A549 (cell line): ENCODE measurements at regions not wholly inside any gene's neighbourhood (a gene's known extent, or its start where the extent isn't known, plus 50 kb on each side); places are given as distances from the start of the nearest gene placed in this dataset.

Experiments used
- ATAC-seq, 2 experiments: fragments of 200-7000 bp in 1 of 2; fragments of >200 bp in 1 of 2; cut with Nextera tagmentation in 1 of 2; cut with Tn5 transposase in 1 of 2; 3 replicates each; pipeline versions ENCODE4 v1.8.0 to v1.9.1; 2018 to 2020; ENCODE audit warnings: mild to moderate bottlenecking in 1 of 2, moderate library complexity in 1 of 2
- CTCF ChIA-PET: fragments of 300-600 bp; sonication (Branson Sonifier 250); formaldehyde crosslinking; extraction: SDS; loops from one replicate; lab custom pipeline; 2021; ENCODE audit warnings: antibody characterized with exemption, inconsistent platforms; lab: Yijun Ruan, JAX
- POLR2A ChIA-PET: fragments of 350-600 bp; formaldehyde crosslinking; extraction: SDS; loops from one replicate; lab custom pipeline; 2021; ENCODE audit warnings: antibody characterized with exemption, inconsistent platforms; lab: Yijun Ruan, JAX
- DNase-seq, 2 experiments: peaks; one replicate each; pipeline versions ENCODE4 v3.0.0 to v3.0.0-alpha.2; 2011 to 2016; ENCODE audit warnings: low read depth in 1 of 2, low spot score in 1 of 2
- FAIRE-seq: peaks from 2 replicates; lab custom pipeline; 2011; peaks lifted over from hg19 to GRCh38; lab: Jason Lieb, UNC
- H3K27ac ChIP-seq, 2 experiments: fragments of >200 bp; sonication (Bioruptor Twin); formaldehyde crosslinking; 3 replicates each; pipeline ENCODE4 v1.5.1; 2016 to 2017
- H3K4me1 ChIP-seq: fragments of >200 bp; sonication (Bioruptor Twin); formaldehyde crosslinking; 3 replicates; pipeline ENCODE4 v1.6.1; 2016
- H3K4me2 ChIP-seq: fragments of >200 bp; sonication (Bioruptor Twin); formaldehyde crosslinking; 3 replicates; pipeline ENCODE4 v1.6.1; 2016
- H3K4me3 ChIP-seq: fragments of >200 bp; sonication (Bioruptor Twin); formaldehyde crosslinking; 3 replicates; pipeline ENCODE4 v1.5.1; 2016
- H3K9me3 ChIP-seq: fragments of >200 bp; sonication (Bioruptor Twin); formaldehyde crosslinking; 3 replicates; pipeline ENCODE4 v1.6.1; 2016
- BHLHE40 ChIP-seq: IDR thresholded peaks from 2 replicates; pipeline ENCODE4 v1.6.1; 2012; ENCODE audit warnings: low read depth, low read length, inconsistent platforms
- CBX2 ChIP-seq: fragments of 200-600 bp; sonication (generic); IDR thresholded peaks from 2 replicates; pipeline ENCODE4 v1.6.1; 2016; ENCODE audit warnings: low read depth, mild to moderate bottlenecking, borderline replicate concordance
- CBX8 ChIP-seq: fragments of 200-600 bp; sonication (generic); IDR thresholded peaks from 2 replicates; pipeline ENCODE4 v1.6.1; 2016
- EP300 ChIP-seq, 2 experiments: fragments of >200 bp; sonication (Bioruptor Twin); formaldehyde crosslinking; IDR thresholded peaks; 2 replicates in 1 of 2; 3 replicates in 1 of 2; pipeline ENCODE4 v1.6.1; 2016 to 2017
- HDAC2 ChIP-seq: fragments of 200-600 bp; sonication (generic); IDR thresholded peaks from 2 replicates; pipeline ENCODE4 v1.6.1; 2016
- HOXA7 ChIP-seq: fragments of 250-450 bp; sonication (Bioruptor Pico); IDR thresholded peaks from 2 replicates; pipeline ENCODE4 v1.5.0; 2020; ENCODE audit warnings: mild to moderate bottlenecking, moderate library complexity
- HOXB13 ChIP-seq: fragments of 250-450 bp; sonication (Bioruptor Pico); IDR thresholded peaks from 2 replicates; pipeline ENCODE4 v1.5.0; 2020; ENCODE audit warnings: low read depth, mild to moderate bottlenecking, moderate library complexity
- MYC ChIP-seq: IDR thresholded peaks from 2 replicates; pipeline ENCODE4 v1.6.1; 2012; ENCODE audit warnings: mild to moderate bottlenecking, inconsistent platforms, low read length, improper control_type of control experiment, borderline replicate concordance
- NFE2L2 ChIP-seq: fragments of 150-350 bp; conservative IDR thresholded peaks from 2 replicates; pipeline ENCODE4 v1.6.1; 2014; ENCODE audit warnings: low read length
- NR3C1 ChIP-seq: fragments of >200 bp; sonication (Bioruptor Twin); formaldehyde crosslinking; IDR thresholded peaks from 3 replicates; pipeline ENCODE4 v1.6.1; 2017
- PHF8 ChIP-seq: fragments of 200-600 bp; sonication (generic); IDR thresholded peaks from 2 replicates; pipeline ENCODE4 v1.6.1; 2016; ENCODE audit warnings: low read depth, mild to moderate bottlenecking, antibody characterized with exemption, moderate library complexity, borderline replicate concordance
- POLR2A ChIP-seq: IDR thresholded peaks from 2 replicates; pipeline ENCODE4 v1.6.1; 2012; ENCODE audit warnings: mild to moderate bottlenecking, low read length
- SMC3 ChIP-seq: fragments of >200 bp; sonication (Bioruptor Twin); formaldehyde crosslinking; IDR thresholded peaks from 3 replicates; pipeline ENCODE4 v1.6.1; 2018; ENCODE audit warnings: inconsistent platforms
- SREBF2 ChIP-seq: fragments of 450-650 bp; IDR thresholded peaks from 2 replicates; pipeline ENCODE4 v1.6.1; 2014; ENCODE audit warnings: mild to moderate bottlenecking, moderate library complexity
- ZC3H11A ChIP-seq: fragments of 450-650 bp; IDR thresholded peaks from 2 replicates; pipeline ENCODE4 v1.6.1; 2014; ENCODE audit warnings: antibody characterized with exemption, mild to moderate bottlenecking
- ZFP36 ChIP-seq: fragments of 450-650 bp; IDR thresholded peaks from 2 replicates; pipeline ENCODE4 v1.6.1; 2014; ENCODE audit warnings: borderline replicate concordance; ENCODE audit not compliant: partially characterized antibody
- ZSCAN20 ChIP-seq: fragments of 250-450 bp; sonication (Bioruptor Pico); IDR thresholded peaks from 2 replicates; pipeline ENCODE4 v1.8.0; 2022; ENCODE audit warnings: mild to moderate bottlenecking, moderate library complexity
- WGBS: methylation state at CpG from one replicate; pipeline ENCODE4 v1.1.6; 2017; ENCODE audit errors: missing lambda C conversion rate; 5-methylcytosine and 5-hydroxymethylcytosine counted together
- TF ChIP-seq, protein P1 (sequence below): IDR thresholded peaks from 2 replicates; pipeline ENCODE4 v1.6.1; 2012; ENCODE audit warnings: low read depth, borderline replicate concordance
- TF ChIP-seq, protein P2 (sequence below): fragments of 250-450 bp; sonication (Bioruptor Pico); IDR thresholded peaks from 2 replicates; pipeline ENCODE4 v1.5.0; 2021; ENCODE audit warnings: mild to moderate bottlenecking, moderate library complexity, borderline replicate concordance
- TF ChIP-seq, protein P3 (sequence below): fragments of 450-650 bp; IDR thresholded peaks from 2 replicates; pipeline ENCODE4 v1.6.1; 2014; ENCODE audit warnings: antibody characterized with exemption
- TF ChIP-seq, protein P4 (sequence below): fragments of 200-600 bp; sonication (generic); IDR thresholded peaks from 2 replicates; pipeline ENCODE4 v1.6.1; 2016; ENCODE audit warnings: antibody characterized with exemption, mild to moderate bottlenecking, moderate library complexity
- TF ChIP-seq, protein P5 (sequence below): fragments of >200 bp; sonication (Bioruptor Twin); formaldehyde crosslinking; IDR thresholded peaks from 2 replicates; pipeline ENCODE4 v1.6.1; 2016
- TF ChIP-seq, protein P6 (sequence below): fragments of >200 bp; sonication (Bioruptor Twin); formaldehyde crosslinking; IDR thresholded peaks from 3 replicates; pipeline ENCODE4 v1.5.1; 2016

DNA sequence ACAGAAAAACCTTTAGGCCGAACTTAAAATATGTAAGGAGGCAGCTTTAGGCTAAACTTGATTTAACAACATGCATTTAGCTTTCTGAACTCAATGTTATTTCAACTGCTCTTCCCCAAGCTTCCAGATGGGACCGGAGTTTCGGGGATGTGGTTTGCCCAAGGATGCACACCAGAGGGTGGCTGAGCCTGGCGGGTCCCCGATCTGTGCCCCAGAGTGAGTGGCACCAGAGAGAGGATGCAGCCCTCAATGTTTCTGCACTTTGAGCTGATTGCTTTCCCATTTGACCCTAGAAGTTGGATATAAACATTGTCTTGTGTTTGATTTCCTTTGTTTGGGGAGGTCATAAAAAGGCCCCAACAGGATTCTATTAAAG, 348.0 kb upstream of the TNRC6C start (continued):
- TF ChIP-seq SMC3, result no peak
- TF ChIP-seq BHLHE40, result no peak
- no peak for TF ChIP-seq SREBF2
- TF ChIP-seq HOXB13 (CRISPR knock-in tag), result no peak
- TF ChIP-seq NR3C1, result no peak
- TF ChIP-seq, protein P1, sequence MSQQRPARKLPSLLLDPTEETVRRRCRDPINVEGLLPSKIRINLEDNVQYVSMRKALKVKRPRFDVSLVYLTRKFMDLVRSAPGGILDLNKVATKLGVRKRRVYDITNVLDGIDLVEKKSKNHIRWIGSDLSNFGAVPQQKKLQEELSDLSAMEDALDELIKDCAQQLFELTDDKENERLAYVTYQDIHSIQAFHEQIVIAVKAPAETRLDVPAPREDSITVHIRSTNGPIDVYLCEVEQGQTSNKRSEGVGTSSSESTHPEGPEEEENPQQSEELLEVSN, result no peak

DNA sequence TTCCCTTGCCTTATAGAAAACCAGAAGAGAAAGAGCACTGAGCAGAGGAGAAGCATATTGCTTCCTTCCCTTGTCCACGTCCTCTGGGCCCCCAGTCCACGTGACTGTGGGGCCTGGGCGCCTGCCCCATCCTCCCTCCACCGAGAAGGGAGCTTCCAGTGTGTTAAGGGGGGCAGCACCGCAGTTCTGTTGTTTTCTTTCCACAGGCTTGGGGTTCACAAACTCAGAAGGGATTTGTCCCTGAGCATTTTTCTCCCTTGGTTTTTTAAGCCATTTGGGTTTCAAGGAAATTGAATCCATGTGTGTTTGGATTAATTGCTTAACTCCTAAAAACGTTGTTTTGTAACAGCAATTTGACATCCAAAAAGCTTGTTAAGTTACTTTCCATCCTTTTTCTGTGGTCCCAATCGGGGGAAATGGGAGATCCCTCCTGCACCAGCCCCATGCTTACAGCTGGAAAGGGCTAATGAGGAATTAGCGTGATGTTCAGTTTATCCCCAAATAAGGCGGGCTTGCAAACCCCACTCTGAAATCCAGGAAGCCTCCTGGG, 347.5 kb upstream of the TNRC6C start:
- H3K27ac ChIP-seq, result peak overlapping the region in 1 of 2 experiments; percentile 28; a peak in 2 of 6 replicates
- WGBS, result 65% methylated on average over 9 of the region's 9 CpGs
- ChIA-PET CTCF (interaction anchor here (1.2 to 2.4 kb wide), 4 partner anchors 7 to 403 kb away, joined by 3 to 10 read pairs (median 5); no protein-coding TSS in a partner anchor), POLR2A (interaction anchor here (1.5 kb wide), 1 partner anchor 347 kb away, joined by 5 read pairs; the partner anchor contains the start of gene TNRC6C)
- DNase-seq (no peak), ATAC-seq (no peak)
- H3K4me3 ChIP-seq, result no peak overlapping the region
- H3K4me2 ChIP-seq, result no peak overlapping the region
- peaks cover 15% of the 10 kb centered on the region for H3K4me1 ChIP-seq
- TF ChIP-seq HDAC2 (no peak), POLR2A (no peak), ZSCAN20 (CRISPR knock-in tag) (no peak)
- TF ChIP-seq, protein P2, sequence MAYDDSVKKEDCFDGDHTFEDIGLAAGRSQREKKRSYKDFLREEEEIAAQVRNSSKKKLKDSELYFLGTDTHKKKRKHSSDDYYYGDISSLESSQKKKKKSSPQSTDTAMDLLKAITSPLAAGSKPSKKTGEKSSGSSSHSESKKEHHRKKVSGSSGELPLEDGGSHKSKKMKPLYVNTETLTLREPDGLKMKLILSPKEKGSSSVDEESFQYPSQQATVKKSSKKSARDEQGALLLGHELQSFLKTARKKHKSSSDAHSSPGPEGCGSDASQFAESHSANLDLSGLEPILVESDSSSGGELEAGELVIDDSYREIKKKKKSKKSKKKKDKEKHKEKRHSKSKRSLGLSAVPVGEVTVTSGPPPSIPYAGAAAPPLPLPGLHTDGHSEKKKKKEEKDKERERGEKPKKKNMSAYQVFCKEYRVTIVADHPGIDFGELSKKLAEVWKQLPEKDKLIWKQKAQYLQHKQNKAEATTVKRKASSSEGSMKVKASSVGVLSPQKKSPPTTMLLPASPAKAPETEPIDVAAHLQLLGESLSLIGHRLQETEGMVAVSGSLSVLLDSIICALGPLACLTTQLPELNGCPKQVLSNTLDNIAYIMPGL (CRISPR knock-in tag), result no peak
- TF ChIP-seq, protein P3, sequence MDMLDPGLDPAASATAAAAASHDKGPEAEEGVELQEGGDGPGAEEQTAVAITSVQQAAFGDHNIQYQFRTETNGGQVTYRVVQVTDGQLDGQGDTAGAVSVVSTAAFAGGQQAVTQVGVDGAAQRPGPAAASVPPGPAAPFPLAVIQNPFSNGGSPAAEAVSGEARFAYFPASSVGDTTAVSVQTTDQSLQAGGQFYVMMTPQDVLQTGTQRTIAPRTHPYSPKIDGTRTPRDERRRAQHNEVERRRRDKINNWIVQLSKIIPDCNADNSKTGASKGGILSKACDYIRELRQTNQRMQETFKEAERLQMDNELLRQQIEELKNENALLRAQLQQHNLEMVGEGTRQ, result no peak
- TF ChIP-seq, all 56 proteins: peak for 0
- no peaks in the 10 kb centered on the region for H3K9me3 ChIP-seq
- FAIRE-seq, result no peak

DNA sequence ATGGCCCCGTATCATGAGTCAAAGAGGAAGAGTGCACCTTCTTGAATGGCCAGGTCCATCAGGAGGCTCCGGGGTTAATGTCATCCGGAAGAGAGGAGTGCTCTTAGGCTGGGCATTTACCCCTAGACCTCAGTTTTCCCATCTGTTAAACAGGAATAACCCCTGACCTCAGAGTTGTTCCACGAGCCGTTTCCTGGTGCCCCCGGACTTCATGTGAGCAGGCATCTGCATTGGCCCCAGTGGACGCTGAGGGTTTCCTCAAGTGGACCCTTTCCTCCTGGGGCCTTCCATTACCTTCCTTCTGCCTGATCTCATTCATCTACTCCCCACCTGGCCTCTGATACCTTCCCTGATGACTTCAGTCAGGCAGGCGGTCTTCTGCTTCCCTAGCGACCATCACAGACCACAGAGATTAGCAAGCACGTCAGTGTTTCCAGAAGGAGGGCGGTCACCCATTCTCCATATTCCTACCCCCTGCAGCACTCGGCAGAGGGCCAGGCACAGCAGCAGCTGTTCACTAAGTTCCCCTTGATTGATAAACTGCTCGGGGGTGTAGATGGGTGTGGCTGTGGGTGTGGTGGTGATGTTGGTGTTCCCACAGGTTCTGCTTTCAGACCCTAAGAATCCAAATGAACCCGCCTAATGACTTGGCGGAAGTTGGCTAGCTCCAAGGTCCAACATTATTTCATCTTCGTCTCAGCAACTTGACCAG, 346.6 kb upstream of the TNRC6C start:
- ChIA-PET CTCF (interaction anchor here (0.5 to 1.5 kb wide), 4 partner anchors 29 to 402 kb away, joined by 3 to 10 read pairs (median 4); no protein-coding TSS in a partner anchor), POLR2A (no interaction called here)
- H3K4me3 ChIP-seq, result no peak overlapping the region
- DNase-seq (no peak), FAIRE-seq (no peak), ATAC-seq (no peak)
- no peaks in the 10 kb centered on the region for H3K9me3 ChIP-seq
- H3K4me1 ChIP-seq, result peaks cover 24% of the 10 kb centered on the region
- peak overlapping the region in 1 of 2 experiments; percentile 69; a peak in 2 of 6 replicates for H3K27ac ChIP-seq
- H3K4me2 ChIP-seq, result no peak overlapping the region
- WGBS, result 85% methylated on average over 16 of the region's 16 CpGs
- TF ChIP-seq PHF8, result no peak
- TF ChIP-seq HOXA7, result no peak
- TF ChIP-seq ZC3H11A, result no peak
- no peak for TF ChIP-seq CBX2
- TF ChIP-seq EP300 (IDR thresholded peaks at IDR 0.05), result no peak
- TF ChIP-seq CBX8, result no peak
- TF ChIP-seq, protein P4, sequence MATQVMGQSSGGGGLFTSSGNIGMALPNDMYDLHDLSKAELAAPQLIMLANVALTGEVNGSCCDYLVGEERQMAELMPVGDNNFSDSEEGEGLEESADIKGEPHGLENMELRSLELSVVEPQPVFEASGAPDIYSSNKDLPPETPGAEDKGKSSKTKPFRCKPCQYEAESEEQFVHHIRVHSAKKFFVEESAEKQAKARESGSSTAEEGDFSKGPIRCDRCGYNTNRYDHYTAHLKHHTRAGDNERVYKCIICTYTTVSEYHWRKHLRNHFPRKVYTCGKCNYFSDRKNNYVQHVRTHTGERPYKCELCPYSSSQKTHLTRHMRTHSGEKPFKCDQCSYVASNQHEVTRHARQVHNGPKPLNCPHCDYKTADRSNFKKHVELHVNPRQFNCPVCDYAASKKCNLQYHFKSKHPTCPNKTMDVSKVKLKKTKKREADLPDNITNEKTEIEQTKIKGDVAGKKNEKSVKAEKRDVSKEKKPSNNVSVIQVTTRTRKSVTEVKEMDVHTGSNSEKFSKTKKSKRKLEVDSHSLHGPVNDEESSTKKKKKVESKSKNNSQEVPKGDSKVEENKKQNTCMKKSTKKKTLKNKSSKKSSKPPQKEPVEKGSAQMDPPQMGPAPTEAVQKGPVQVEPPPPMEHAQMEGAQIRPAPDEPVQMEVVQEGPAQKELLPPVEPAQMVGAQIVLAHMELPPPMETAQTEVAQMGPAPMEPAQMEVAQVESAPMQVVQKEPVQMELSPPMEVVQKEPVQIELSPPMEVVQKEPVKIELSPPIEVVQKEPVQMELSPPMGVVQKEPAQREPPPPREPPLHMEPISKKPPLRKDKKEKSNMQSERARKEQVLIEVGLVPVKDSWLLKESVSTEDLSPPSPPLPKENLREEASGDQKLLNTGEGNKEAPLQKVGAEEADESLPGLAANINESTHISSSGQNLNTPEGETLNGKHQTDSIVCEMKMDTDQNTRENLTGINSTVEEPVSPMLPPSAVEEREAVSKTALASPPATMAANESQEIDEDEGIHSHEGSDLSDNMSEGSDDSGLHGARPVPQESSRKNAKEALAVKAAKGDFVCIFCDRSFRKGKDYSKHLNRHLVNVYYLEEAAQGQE, result no peak
- TF ChIP-seq ZFP36, result no peak
- no peak for TF ChIP-seq MYC
- TF ChIP-seq, protein P2 (CRISPR knock-in tag), result no peak
- TF ChIP-seq, protein P5, sequence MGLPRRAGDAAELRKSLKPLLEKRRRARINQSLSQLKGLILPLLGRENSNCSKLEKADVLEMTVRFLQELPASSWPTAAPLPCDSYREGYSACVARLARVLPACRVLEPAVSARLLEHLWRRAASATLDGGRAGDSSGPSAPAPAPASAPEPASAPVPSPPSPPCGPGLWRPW, result no peak
- no peak for TF ChIP-seq BHLHE40
- TF ChIP-seq, protein P6, sequence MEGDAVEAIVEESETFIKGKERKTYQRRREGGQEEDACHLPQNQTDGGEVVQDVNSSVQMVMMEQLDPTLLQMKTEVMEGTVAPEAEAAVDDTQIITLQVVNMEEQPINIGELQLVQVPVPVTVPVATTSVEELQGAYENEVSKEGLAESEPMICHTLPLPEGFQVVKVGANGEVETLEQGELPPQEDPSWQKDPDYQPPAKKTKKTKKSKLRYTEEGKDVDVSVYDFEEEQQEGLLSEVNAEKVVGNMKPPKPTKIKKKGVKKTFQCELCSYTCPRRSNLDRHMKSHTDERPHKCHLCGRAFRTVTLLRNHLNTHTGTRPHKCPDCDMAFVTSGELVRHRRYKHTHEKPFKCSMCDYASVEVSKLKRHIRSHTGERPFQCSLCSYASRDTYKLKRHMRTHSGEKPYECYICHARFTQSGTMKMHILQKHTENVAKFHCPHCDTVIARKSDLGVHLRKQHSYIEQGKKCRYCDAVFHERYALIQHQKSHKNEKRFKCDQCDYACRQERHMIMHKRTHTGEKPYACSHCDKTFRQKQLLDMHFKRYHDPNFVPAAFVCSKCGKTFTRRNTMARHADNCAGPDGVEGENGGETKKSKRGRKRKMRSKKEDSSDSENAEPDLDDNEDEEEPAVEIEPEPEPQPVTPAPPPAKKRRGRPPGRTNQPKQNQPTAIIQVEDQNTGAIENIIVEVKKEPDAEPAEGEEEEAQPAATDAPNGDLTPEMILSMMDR, result no peak
- no peak for TF ChIP-seq NFE2L2
